T-helper 2 cell (primary cell): ENCODE measurements at regions not wholly inside any gene's neighbourhood (a gene's known extent, or its start where the extent isn't known, plus 50 kb on each side); places are given as distances from the start of the nearest gene placed in this dataset.
"Not testable (repeated sequence)": the region's sequence is repeated elsewhere in the genome, so short reads cannot be mapped to it uniquely, and the experiment has no call there.

Experiments used
- DNase-seq, 5 experiments: peaks; one replicate each; pipeline versions ENCODE4 v3.0.0 to v3.0.0-alpha.2; 2012 to 2022

DNA sequence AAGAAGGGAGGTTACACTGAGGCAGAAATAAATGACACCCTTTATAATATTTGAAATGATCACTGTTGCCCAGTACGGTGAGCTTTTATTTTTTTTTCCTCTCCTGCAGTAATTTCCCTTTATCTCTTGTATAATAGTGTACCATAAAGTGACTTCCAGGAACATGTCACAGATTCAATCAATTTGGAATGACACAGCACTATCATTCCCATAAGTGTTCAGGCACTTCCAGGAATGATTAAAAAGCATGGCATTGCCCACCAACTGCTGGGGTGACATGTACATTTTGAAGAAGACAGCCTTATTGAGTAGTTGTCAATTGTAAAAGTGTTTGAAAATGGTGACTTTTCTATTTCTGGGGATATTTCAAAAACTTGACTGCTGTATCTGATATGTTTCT is 1700.9 kb upstream of the NUDT12 start:
- DNase-seq, result no peak

GRCh38 chr5:105259581-105260217 is 1697.1 kb upstream of the NUDT12 start:
- no peak for DNase-seq

DNA sequence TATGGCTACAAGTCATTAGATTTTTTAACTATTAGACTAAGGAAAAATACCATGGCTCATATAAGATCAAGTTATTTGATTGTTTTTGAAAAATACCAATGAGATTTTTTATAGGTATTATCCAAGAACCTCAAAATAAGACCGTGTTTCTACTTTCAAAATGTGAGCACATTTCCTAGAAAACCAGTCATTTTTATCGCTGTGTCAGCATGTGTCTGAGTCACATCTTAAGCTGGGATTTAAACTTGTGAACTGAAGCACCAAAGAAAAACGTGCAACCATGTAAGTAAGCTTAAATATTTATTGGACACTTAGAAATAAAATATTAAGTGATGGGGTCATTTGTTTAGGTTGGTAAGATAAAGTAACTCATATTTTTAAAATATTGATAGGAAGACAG is 1676.0 kb upstream of the NUDT12 start:
- no peak for DNase-seq

DNA sequence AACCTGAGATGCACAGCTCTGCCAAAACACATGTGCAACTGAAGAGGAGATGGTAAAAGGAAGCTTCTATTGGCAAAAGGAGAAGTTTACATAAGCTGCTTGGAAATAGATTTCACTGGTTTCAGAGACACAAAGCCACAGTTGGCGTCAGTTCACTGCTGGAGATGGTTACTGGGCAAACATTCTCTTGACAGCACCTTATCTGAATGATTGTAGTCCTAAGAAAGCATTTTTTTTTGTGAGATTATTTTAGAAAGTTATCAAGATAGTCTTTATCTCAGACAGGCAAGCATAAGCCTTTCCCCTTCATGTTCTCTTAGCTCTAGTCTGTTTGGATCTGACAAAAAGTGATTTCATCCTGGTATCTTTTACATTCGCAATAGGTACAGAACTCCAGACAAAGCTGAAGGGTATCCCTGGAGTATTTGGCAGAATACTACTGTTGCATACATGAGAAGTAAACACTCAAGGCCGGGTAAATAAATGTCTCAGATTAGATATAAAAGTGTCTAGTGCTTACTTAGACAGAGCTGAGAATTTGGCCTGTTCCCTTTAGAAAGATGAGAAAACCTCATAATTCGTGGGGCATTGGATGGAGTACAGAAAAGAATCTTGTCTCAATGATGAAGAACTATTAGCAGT is 1668.0 kb upstream of the NUDT12 start:
- no peak for DNase-seq

GRCh38 chr5:105218018-105218417 is 1655.4 kb upstream of the NUDT12 start:
- no peak for DNase-seq

- no peak for DNase-seq
These were observed 1650.5 kb upstream of the NUDT12 start for GRCh38 chr5:105213078-105213477.

DNA sequence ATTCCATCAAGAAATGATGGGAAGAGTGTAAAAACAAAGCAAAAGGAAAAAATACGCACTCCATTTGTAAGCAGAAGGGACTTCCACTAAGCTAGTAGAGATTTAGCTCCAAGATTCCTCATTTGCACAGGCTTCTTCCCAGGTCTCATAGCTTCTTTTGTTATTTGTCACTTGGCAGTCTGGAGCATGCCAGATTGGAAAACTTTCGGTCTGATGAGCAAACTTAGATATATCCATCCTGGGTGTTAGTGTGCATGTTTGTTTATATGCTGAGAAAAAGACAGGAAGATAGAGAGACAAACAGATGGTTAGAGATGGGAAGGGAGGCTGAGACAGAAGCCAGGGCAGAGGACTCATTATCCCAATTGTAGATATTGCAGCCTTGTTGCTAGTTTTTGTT is 1644.5 kb upstream of the NUDT12 start:
- no peak for DNase-seq

DNA sequence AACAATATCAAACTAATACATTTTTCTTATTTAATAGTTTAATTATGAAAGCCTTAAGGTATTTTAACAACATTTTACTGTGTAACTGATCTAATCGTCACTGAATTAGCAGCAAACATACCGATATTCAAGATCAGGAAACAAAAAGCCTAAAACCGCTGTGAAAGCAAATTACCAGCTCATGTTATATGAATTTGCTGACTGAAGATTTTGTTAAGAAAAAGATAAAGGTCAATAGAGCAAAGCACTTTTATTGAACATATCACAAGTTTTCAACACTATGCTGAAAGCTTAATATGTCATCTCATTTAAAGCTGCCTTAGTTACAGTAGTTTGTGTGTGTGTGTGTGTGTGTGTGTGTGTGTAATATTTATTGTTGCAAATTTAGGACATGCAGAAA is 1634.9 kb upstream of the NUDT12 start:
- DNase-seq, result no peak

GRCh38 chr5:105195765-105196164 is 1633.2 kb upstream of the NUDT12 start:
- no peak for DNase-seq

DNA sequence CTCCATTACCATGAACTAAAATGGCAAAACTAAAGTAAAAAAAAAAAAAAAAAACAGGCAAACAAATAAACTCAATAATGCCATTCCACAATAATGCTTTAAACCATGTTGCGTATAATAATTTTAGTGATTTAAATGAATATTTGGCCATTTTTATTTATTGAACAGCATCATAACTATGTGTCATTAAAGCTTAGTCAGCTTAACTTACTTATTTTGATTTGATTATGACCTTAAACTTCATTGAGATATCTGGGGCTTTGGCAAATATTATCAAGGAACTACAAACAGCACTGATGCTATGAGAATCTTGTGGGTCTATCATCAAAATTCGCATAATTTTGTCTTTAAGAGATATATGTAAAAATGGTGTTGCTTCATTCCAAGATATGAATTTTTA is 1610.3 kb upstream of the NUDT12 start:
- DNase-seq, result no peak

DNA sequence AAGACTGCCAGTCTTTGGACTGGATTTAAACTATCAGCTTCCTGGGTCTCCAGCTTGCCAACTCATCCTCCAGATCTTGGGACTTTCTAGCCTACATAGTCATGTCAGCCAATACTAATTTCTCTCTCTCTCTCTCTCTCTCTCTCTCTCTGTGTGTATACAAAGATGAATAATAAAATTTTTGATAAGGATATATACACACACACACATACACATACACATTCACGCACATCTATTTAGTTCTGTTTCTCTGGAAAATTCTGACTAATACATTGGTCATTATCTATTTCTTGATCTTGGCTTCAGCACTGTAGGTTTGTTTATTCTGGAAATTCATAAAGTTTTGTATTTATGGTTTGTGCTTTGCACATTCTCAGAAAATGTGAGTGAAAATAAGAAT is 1606.2 kb upstream of the NUDT12 start:
- no peak for DNase-seq

GRCh38 chr5:105167092-105167491 is 1604.5 kb upstream of the NUDT12 start:
- DNase-seq, result no peak

- DNase-seq, result no peak
These were observed 1601.0 kb upstream of the NUDT12 start for GRCh38 chr5:105163547-105163946.

DNA sequence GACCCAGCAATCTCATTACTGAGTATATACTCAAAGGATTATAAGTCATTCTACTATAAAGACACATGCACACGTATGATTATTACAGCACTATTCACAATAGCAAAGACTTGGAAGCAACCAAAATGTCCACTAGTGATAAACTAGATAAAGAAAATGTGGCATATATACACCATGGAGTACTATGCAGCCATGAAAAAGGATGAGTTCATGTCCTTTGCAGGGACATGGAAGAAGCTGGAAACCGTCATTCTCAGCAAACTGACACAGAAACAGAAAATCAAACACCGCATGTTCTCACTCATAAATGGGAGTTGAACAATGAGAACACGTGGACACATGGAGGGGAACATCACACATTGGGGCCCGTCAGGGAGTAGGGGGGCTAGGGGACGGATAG is 1600.0 kb upstream of the NUDT12 start:
- DNase-seq, result not testable (repeated sequence)

- DNase-seq, result no peak
These were observed 1595.9 kb upstream of the NUDT12 start for GRCh38 chr5:105158526-105158925.

GRCh38 chr5:105150323-105150722 is 1587.7 kb upstream of the NUDT12 start:
- no peak for DNase-seq

DNA sequence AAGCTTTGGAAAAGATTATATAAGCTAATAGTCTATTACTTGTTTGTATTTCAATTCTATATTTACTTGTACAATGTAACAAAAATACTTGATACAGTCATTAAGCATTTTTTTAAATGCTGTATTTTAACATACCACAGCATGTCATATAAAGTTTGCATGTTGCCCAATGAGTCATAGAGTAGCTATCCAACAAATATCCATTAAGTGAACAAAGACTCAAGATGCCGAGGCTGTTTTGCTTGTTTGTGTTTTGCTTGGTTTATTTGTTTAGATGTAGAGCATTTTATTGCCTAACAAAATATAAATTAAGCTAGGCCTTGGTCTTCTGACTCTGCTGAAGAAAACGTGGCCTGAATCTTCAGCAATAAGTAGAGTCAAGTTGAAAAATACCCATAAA is 1584.3 kb upstream of the NUDT12 start:
- DNase-seq, result no peak

GRCh38 chr5:105145152-105145551 is 1582.6 kb upstream of the NUDT12 start:
- no peak for DNase-seq

GRCh38 chr5:105134328-105134727 is 1571.7 kb upstream of the NUDT12 start:
- DNase-seq, result no peak

DNA sequence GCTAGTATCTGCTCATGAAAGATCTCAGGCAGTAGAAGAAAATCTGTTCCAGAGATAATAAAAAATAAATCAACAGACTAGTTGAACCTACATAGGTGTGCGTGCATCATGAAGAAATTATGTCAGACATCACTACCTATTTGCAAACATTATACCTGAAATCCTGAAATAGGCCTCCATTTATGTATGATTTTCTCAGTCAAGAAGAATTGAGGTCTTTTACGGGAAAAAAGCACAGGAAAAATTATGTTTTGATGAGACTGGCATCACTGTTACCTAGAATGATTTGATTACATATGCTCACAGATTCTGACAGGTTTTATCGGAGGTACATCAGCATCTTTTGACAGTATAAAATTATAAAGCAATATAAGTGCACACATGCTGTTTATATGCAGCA is 1570.5 kb upstream of the NUDT12 start:
- DNase-seq, result no peak

GRCh38 chr5:105132581-105132980 is 1570.0 kb upstream of the NUDT12 start:
- no peak for DNase-seq

GRCh38 chr5:105131045-105131444 is 1568.5 kb upstream of the NUDT12 start:
- DNase-seq, result no peak

- DNase-seq, result no peak
These were observed 1539.0 kb upstream of the NUDT12 start for GRCh38 chr5:105101577-105101976.

GRCh38 chr5:105088961-105089360 is 1526.4 kb upstream of the NUDT12 start:
- DNase-seq, result no peak

DNA sequence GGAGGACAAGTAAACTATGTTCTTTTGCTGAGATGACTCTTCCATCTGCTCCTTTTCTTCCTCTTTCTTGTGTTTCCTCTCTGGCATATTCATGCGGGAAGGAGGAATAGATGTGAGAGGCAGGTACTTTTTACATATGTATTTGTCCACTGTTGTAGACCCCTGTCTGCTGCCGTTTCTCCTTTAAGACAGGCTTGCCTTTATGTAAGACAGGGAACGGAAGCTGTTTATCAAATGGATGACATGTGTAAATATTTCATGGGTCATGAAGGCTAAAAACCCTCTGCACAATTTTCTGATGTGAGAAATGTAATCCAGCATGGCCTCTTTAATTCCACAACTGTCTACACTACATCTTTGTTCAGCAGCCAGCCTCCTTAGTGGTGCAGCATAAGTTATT is 1525.5 kb upstream of the NUDT12 start:
- no peak for DNase-seq
